ENCODE measurements at regions not wholly inside any gene's neighbourhood (a gene's known extent, or its start where the extent isn't known, plus 50 kb on each side); places are given as distances from the start of the nearest gene placed in this dataset.

- H3K36me3 Mint-ChIP-seq (ENCODE audit: low read depth), result peaks cover 52% of the 10 kb centered on the region
- H3K27ac Mint-ChIP-seq, result no peak overlapping the region
- no peaks in the 10 kb centered on the region for H3K4me1 Mint-ChIP-seq
Observed at GRCh38 chr7:66575398-66575797, 53.3 kb upstream of the KCTD7 start.

GRCh38 chr7:66576646-66577045 lies 52.0 kb upstream of the KCTD7 start:
- H3K36me3 Mint-ChIP-seq (ENCODE audit: low read depth), result peaks cover 48% of the 10 kb centered on the region
- H3K4me3 Mint-ChIP-seq, result no peak overlapping the region
- no peaks in the 10 kb centered on the region for H3K9me3 Mint-ChIP-seq
- no peaks in the 10 kb centered on the region for H3K27me3 Mint-ChIP-seq (ENCODE audit: low read depth, poor library complexity)
- DNase-seq, result no peak
- no peaks in the 10 kb centered on the region for H3K4me1 Mint-ChIP-seq
- no peak for TF ChIP-seq CTCF (IDR thresholded peaks at IDR 0.05)
- no peak overlapping the region for H3K27ac Mint-ChIP-seq

More at GRCh38 chr7:66575398-66575797, 53.3 kb upstream of the KCTD7 start:
- no peak for TF ChIP-seq CTCF (IDR thresholded peaks at IDR 0.05)
- DNase-seq, result no peak
- H3K27me3 Mint-ChIP-seq (ENCODE audit: low read depth, poor library complexity), result no peaks in the 10 kb centered on the region
- H3K9me3 Mint-ChIP-seq, result no peaks in the 10 kb centered on the region
- H3K4me3 Mint-ChIP-seq, result no peak overlapping the region
